ENCODE measurements at regions not wholly inside any gene's neighbourhood (a gene's known extent, or its start where the extent isn't known, plus 50 kb on each side); places are given as distances from the start of the nearest gene placed in this dataset.
"Not testable (repeated sequence)": the region's sequence is repeated elsewhere in the genome, so short reads cannot be mapped to it uniquely, and the experiment has no call there.

DNA sequence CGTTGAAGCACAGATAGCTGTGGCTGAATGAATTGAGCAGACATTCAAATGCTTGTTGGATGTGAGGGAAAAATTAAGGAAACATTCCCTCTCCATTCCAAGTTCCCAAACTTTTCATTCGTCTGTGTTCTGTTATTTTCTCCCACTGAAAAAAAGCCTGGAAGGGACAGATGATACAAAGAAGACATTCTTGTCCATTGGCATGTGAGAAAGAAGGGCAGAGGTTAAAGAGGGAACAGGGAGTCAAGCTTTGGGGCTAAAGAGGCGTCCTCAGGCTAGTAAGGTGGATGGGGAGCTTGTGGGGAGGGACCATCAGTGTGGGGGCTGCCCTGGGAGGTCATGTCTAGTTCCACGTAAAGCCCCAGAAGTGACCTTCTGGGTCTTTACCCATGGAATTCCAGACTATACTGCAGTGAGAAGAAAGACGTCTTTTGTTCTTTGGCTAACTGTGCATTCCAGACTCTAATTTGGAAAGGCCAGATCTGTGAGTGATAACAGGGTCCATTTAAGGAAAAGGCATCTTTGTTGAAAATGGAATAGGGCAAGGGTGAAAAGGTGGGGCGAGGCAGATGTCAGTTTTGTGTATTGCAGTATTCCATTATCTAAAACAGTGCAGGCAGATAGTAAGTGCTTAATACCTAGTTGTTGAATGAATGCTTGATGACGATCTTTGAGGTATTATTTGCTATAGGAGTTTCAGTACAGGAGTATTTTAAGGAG lies 117.5 kb downstream of the SOX4 start:
- no peak for DNase-seq

DNA sequence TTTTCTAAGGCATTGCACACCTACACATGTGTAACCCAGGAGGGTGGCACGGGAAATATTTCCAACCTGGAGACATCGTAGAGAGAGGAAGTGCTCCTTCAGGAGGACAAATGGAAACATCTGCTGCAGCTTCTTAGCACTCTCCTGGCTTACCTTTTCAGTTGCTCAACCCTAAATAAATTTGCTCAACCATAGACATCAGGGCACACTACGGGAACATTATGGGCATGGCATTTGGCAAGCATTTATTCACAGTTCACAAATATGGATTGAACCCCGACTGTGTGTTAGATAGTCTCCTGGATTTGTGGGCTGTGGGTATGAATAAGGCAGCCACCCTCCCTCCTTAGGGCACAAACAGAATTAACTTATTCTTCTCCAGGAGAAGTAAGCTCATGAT lies 118.7 kb downstream of the SOX4 start:
- no peak for DNase-seq

- DNase-seq, result no peak
Measured at GRCh38 chr6:21713481-21713880, 119.9 kb downstream of the SOX4 start.

DNA sequence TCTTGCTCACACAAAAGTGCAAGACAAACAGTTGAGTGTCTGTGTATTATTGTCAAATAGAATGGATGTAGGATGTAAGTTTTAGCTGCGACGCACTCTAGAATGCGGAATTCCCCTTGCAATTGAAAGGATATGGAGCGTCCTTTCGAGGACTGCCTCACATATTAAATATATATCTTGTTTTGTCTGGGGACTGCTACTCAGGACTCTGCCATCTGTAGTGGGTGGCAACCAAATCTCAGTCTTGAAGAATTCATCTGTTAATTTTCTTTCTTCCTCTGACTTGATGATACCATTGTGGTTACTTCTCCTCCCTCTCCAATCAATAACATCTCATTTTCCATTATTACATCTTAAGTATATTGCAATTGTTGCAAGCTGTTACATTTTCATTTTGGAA lies 121.6 kb downstream of the SOX4 start:
- DNase-seq, result no peak

GRCh38 chr6:21722510-21722909 lies 129.0 kb downstream of the SOX4 start:
- DNase-seq, result no peak

DNA sequence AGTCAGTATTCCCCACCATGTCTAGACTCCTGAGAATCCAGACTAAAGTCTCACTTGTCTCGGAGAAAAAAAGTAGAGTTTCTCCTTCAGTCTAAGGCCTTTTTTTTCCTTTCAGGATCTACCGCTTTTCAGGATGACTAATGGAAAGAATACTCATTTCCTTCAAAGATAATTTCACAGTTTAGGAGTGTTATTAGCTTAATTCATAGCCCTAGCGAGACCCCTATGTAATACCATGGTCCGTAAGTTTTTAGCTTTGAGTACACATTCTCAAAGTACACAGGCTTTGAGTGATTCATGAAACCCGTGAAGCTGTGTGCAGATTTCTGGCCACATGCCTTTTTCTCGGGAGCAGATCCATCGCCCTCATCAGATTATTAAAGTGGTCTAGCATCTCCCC lies 133.1 kb downstream of the SOX4 start:
- no peak for DNase-seq

DNA sequence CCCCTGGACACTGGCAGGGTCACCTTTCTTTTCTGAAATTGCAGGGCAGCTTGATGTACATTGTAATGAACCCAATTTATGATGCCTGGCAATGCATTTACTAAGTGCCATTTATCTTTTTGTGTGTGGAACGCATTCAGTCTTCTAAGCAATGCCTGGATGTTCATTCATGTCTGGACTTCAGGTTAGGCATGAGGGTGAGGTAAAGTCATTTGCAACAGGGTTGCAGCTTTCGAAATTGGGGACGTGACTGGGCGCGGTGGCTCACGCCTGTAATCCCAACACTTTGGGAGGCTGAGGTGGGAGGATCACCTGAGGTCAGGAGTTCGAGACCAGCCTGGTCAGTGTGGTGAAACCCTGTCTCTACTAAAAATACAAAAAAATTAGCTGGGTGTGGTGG lies 134.6 kb downstream of the SOX4 start:
- no peak for DNase-seq

GRCh38 chr6:21729431-21729830 lies 135.9 kb downstream of the SOX4 start:
- DNase-seq, result no peak

DNA sequence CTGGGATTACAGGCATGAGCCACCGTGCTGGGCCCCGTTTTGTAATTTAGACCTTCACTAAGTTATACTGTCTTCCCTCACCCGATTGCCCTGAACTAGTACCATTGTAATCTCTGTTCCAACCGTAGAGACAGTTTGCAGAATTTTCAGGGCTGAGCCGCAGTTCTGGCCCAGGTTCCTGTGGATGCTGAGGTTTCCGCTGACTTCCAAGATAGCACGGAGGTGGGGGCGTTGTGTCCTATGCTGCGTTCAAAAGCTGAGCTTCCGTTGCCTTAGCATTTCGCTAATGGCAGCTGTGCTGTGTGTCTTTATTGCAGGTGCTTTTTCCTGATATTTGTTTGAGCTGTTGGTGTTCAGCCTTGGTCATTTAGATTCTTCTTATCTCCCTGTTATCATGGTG lies 137.0 kb downstream of the SOX4 start:
- no peak for DNase-seq

GRCh38 chr6:21731411-21732031 lies 138.0 kb downstream of the SOX4 start:
- DNase-seq, result no peak

DNA sequence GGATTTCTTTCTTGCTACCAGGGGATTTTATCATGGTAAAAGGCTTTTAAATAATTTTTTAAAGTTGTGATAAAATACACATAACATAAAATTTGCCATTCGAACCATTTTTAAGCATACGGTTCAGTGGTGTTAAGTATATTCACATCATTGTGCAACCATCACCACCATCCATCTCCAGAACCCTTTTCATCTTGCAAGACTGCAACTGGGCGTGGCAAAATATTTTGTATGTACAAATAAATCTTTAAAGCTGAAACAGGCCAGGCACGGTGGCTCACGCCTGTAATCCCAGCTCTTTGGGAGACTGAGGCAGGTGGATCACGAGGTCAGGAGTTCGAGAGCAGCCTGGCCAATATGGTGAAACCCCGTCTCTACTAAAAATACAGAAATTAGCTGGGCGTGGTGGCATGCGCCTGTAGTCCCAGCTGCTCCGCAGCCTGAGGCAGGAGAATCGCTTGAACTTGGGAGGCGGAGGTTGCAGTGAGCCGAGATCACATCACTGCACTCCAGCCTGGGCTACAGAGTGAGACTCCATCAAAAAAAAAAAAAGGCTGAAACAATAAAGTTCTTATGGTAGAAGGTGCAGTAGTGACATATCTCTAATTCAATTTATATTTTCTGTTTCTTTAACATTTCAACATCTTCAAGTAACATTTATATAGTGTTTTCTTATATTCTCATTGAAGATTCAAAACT lies 138.6 kb downstream of the SOX4 start:
- not testable (repeated sequence) for DNase-seq

GRCh38 chr6:21732731-21733130 lies 139.2 kb downstream of the SOX4 start:
- DNase-seq, result no peak

- DNase-seq, result no peak
Measured at GRCh38 chr6:21733311-21733710, 139.8 kb downstream of the SOX4 start.

DNA sequence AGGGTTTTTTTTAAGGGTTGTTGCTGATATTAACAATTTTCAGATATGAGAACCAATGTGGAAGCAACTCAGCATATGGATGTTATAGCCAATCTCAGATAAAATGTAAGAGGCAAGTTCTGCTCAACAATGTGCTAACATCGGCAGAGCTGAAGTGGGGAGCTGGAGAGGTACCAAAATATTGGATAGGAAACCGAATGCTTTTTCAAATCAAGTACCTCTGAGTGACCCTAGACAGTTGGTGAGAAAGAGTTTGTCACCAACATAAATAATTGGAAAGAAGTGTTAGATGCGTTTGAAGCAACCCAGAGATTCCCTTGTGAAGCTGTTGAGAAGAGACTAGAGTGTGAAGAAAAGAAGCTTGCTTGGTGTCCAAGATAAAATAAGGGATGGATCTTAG lies 140.7 kb downstream of the SOX4 start:
- DNase-seq, result no peak

DNA sequence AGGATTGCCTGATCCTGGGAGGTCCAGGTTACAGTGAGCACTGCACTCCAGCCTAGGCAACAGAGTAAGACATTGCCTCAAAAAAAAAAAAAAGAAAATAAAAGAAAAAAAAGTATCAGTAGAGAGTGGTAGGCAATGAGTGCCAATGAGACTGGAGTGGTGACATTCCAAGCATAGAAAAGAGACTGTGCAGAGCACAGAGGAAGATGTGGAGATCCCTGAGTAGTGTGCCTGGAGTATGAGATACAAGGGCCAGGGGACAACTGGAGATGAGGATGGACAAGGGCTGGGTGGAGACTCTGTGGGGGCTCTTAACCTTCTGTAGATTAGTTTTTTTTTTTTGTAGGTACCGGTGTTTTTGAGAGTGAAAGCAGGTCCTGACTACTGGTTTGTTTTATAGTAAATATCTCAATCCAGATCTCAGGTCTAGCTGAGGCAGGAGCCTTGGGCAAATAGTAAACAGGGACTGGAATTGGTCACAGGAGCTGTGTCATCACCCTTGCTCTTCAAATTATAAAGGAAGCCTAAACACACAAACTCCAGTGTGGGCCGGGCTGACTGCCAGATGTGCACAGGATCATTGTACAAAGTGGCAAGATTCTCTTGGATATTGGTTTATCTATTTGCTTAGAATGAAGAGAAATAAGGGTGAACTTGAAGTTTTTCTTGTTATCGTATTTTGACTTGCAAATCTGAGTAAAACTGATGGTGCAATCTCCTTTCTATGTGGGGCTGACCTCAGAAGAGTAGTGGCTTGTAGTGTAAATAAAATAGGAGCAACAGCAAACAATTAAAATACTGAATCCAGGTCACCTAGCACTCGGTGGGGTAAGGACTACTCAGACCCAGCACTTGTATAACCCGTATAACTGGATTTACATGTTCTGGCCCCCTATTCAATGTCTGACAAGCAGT lies 144.9 kb downstream of the SOX4 start:
- no peak for DNase-seq

DNA sequence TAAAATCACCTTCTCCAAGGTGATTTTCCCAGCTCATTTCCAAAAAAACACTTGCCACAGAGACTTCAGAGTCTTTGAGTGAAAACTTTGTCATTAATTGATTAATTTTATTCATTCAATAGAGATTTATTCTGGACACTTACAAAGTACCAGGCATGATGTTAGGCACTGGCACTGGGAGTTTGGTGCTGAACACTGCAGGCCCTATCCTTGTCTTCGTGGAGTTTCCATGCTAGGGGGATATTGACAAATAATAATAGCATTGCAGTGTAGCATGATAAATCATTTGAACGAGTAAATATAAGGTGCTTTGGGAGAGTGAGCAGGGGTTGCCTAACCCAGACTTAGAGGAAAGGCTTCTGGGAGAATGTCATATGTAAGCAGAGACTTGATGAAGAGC lies 145.7 kb downstream of the SOX4 start:
- DNase-seq, result no peak

DNA sequence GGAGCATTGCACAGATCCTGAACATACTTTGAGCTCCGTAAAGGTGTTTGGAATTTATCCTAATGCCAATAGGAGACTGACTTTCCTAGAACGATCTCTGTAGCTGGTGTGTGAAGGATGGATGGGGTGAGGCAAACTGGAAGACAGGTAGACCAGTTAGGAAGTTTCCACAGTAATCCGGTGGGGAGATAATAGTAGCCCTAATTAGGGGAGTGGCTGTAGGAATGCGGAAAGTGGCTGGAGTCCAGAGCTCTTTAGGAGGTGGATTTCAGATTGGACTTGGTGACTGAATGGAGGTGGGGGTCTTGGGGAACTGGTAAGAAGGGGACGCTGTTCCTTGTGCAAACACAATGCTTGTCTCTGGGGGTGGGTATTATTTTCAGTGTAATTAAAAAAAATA lies 146.3 kb downstream of the SOX4 start:
- DNase-seq, result no peak

DNA sequence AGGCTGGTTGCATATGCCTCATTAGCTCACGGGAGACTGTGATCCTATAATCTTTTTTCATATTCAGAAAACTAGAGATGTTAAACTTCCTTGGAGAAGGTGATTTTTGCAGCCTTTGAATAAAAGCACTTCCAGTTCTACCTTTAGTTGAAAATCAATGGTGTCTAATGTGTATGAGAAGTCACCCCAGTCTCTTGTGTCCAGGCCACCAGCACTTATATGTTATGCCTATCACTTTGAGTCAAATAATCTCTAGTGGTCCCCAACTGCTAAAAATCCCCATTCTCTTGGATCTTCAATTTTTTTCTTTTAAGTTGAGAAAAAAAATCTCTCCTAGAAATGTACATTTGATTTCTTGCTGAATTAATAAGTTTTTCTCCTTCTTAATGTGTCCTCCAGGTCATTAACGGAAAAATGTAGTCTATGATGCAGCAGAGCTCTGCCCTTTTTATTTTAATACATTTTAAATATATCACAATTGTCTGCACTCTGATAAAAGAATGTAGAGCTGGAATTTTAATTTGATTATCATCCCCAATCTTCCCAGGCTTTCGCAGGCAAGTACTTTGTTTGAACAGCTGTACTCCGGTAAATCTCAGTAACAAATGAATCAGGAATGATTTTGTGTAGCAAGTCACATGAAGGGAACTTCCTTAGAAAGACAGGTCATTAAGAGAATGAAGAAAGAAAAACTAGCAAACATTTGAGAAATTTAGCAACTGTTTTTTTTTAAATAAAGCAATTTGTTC lies 147.0 kb downstream of the SOX4 start:
- no peak for DNase-seq

- DNase-seq, result no peak
Measured at GRCh38 chr6:21741221-21742109, 147.9 kb downstream of the SOX4 start.

DNA sequence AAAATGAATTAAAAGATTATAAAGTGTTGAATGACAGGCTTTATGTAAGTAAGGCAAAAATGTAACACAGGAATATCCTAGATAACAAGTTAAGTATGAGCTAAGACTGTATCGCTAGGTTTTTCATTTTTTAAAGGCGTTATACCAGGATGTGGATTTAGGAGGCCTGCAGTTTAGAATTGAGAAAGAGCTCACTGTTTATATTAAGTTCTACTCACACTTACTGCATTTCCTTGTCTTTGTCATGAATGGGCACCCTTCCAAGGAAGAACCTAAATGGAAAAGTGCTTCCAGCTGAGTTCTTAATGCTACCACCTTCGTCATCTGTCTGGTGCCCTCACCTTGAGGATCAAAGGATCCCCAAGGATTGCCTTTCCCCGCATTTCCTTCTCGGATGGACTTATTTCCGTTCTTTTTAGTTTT lies 148.7 kb downstream of the SOX4 start:
- DNase-seq, result no peak

GRCh38 chr6:21744331-21744730 lies 150.8 kb downstream of the SOX4 start:
- DNase-seq, result no peak
